GM19468 (cell line): ENCODE measurements at regions not wholly inside any gene's neighbourhood (a gene's known extent, or its start where the extent isn't known, plus 50 kb on each side); places are given as distances from the start of the nearest gene placed in this dataset.

Experiments used
- ATAC-seq: cut with Tn5 transposase; IDR thresholded peaks from one replicate; pipeline ENCODE4 v1.9.1; 2021; ENCODE audit warnings: mild to moderate bottlenecking, moderate library complexity, moderate number of reproducible peaks; ENCODE audit not compliant: unreplicated experiment; ENCODE audit errors: extremely low read depth

- ATAC-seq, result no peak
These were observed 193.5 kb upstream of the ZEB2 start for GRCh38 chr2:144713410-144713809.

DNA sequence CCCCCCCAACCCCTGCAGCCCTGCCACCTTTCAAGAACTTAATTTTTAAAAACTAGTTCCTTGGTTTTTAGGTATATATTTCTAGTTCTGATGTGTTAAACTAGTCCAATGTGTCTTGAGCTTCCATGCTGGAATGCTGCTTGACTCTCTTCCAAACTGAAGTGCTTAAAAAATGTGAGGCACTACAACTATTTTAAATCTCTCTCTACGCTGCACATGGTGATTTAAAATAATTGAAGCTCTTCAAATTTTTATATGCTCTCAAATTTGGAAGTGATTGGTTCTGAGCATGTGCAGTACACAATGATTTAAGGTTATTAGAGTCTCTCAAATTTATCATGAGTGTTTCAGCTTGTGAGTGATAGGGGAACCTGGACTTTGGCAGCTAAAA is 192.6 kb upstream of the ZEB2 start:
- no peak for ATAC-seq

GRCh38 chr2:144711630-144712549 is 192.0 kb upstream of the ZEB2 start:
- ATAC-seq, result no peak

DNA sequence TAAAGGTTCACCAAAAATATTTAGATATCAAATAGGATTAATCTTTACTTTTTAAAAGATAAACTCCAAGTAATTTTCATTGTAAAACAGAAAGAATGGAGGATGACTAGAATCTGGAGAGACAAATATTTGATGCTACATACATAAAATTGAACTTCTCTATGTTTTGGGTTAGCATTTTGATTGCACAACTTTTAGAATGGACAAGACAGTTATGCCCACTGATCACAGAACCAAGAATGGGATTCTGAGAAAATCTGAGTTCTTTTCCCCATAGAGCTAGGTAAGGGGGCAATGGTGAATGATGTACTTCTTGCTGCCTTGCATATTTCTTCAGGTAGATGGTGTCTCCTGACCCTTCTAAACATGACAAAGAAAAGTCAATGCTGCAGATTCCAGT is 191.2 kb upstream of the ZEB2 start:
- ATAC-seq, result no peak

GRCh38 chr2:144708626-144709025 is 188.7 kb upstream of the ZEB2 start:
- no peak for ATAC-seq

DNA sequence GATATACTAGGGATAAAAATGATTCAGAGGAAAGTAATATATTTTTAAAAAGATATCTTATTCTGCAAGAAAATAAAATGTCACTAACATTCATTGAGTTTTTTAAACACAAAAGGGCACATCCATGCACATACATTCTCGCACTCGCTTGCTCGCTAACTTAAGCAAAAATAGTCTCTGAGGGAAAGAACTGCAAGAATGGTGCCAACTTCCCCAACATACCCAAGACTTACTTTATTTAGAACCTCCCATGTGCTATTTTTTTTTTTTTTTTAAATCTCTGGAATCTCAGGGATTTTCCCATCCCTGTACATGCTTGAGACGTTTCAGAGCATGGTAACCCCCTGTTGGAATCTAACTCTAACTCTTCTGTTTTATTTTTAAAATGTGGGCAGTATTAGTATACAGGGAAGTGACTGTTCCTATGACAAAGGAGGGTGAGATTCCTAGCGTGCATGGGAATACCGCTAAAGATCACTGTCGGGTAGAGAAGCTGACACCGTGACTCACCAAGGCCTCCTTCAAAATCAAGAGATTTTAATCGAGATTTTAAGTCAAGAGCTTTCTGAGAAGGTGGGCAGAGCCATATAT is 187.9 kb upstream of the ZEB2 start:
- no peak for ATAC-seq

DNA sequence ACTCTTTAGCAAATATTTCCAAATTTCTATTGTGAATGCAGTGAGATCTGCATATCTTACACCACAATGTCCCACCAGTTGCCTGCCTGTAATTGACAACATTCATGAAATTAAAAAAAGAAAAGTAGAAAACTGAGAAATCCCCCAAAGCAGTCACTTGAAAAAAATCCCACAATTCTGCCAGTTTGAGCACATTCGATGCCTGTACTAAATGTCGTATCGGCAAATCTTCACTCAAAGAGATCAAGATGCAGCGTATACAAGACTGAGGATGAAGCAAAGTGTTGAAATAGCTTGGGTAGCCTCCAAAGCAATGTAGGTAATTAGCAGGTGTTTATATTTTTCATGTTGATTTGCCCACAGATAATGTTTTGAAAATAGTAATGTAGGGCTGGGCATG is 186.7 kb upstream of the ZEB2 start:
- ATAC-seq, result no peak

DNA sequence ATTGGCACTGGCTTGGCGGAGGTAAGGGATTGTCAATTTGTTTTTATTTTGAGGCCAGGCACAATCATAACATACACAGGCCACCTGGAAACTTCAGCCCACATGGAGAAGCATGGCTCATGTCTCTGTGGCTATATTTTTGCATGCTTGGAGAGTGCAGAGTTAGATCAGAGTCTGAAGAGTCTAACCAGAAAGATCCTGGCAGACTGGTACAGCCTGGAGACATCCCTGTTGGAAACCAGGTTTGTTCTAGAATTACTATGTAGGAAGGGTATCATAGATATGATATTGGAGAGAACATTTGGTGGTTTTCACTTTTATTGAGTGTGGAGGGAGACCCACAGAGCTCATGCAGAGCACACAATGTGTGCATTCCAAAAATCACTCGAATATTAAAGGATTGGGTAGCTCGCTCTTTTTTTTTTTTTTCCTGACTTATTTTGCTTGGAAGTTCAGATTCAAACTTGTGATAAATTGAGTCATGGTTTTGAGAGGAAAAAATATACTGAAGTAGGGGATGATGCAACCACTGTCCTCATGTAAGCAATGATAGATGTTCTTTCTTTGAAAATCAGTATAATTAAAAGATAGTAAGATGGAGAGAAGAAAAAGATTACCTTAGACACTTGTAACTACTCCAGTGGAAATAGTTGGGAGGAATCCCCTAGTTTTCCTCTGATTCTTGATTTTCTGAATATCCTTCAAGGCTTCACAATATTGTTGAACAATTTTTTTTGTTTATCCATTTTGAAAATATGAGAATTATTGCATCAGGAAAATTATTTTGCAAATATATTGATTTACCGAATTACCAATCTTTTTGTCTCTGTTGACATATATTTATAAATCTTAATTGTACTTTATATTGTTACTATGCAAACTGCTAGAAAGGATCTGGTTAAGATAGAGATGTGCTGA is 185.7 kb upstream of the ZEB2 start:
- ATAC-seq, result no peak

DNA sequence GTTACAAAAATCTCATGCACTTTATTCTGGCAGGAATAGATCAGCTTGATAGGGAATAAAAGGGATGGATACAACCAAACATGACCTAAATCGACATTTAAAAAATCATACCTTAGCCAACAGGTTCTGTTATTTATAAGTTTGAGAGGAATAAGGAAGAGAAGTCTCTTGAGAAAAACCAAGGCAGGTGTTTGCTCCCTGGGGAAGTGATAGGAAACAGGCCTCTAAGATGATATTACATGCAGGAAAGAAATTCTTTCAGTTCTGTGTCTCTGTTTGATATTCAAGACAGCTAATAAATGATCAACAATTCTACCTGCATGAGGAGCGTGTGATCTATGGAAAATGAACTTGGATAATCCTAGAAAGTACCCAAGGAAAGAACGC is 184.8 kb upstream of the ZEB2 start:
- ATAC-seq, result no peak

DNA sequence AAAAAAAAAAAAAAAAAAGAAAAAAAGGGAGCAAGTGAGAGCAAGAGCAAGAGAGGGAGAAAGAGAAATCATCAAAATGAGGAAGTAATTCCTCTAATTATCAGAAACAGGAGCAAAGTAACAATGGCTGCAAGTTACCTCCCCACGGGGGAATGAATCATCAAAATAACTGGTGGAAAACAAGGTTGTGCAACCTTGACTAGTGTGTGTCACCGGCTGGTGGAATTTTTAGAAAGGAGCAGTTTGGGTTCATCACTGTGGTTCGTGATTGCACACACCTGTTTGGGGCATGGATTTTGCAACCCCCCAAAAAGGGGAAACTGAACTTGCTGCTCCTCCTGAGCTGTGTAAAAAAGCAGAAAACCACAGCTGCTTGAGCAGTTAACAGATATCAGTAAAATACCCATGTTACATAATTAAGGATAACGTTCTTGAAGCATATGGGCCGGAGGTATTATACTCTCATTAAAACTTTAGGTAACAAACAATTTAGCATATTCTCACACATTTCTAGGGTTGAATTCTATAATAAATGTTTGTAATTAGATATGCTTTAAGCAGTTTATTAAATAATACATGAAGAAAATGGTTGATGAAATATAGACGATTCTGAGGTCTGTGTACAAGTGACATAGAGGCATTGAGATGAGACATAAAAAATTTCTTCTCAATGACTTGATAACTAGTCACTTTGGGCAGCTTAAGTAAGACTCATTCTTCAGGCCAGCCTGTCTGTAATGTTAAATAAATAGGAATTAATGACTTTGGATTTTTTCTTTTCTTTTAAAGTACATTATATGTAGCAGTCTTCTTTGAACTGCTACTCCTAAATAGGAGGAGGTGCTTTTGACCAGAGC is 184.2 kb upstream of the ZEB2 start:
- ATAC-seq, result no peak

DNA sequence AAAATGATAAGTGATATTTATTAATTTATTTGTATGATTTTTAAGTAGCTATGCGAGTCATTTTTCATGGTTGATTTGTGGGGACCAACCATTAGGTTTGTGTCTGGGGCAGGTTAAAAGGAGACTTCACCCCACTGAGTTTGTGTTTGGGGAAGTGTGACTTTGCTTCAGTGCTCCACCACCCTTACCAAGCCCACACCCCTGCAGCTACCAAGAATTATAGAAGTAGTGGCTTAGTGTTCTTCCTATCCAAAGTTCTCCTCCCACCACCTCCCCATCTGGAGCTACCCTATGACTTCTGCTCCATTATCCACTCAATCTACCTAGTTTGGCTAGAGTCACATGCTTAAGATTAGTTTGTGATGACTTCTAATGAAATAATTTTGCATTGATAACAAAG is 182.1 kb upstream of the ZEB2 start:
- ATAC-seq, result no peak

GRCh38 chr2:144701259-144701658 is 181.3 kb upstream of the ZEB2 start:
- ATAC-seq, result no peak

GRCh38 chr2:144698156-144698555 is 178.2 kb upstream of the ZEB2 start:
- no peak for ATAC-seq

- no peak for ATAC-seq
These were observed 175.7 kb upstream of the ZEB2 start for GRCh38 chr2:144695657-144696056.

GRCh38 chr2:144694456-144694855 is 174.5 kb upstream of the ZEB2 start:
- no peak for ATAC-seq

DNA sequence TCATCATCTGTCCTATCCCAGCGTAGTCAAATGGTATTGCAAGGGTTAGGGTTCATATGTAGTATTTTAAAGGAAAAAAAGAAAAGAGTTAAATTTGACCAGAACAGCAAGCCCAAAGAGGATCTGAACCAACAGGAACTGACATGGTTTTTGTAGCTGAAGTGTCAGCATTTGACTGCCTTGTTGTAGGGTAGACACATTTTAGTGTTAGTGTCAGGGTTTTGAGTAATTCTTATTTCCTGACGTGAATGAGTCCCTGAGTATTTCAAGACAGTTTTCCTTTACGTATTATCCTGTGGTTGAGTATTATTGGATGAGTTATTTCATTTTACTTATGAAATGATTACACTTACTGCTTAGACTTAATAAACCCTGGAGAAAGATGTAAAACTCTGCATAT is 173.3 kb upstream of the ZEB2 start:
- no peak for ATAC-seq

GRCh38 chr2:144692661-144693060 is 172.7 kb upstream of the ZEB2 start:
- no peak for ATAC-seq

GRCh38 chr2:144690771-144691170 is 170.9 kb upstream of the ZEB2 start:
- no peak for ATAC-seq

- ATAC-seq, result no peak
These were observed 166.7 kb upstream of the ZEB2 start for GRCh38 chr2:144686518-144687215.
